Right renal cortex interstitium (tissue), 3 donors: ENCODE measurements at regions not wholly inside any gene's neighbourhood (a gene's known extent, or its start where the extent isn't known, plus 50 kb on each side); places are given as distances from the start of the nearest gene placed in this dataset.
"Not testable (repeated sequence)": the region's sequence is repeated elsewhere in the genome, so short reads cannot be mapped to it uniquely, and the experiment has no call there.

Source experiments
- DNase-seq, 3 donors: peaks; one replicate each; pipeline ENCODE4 v3.0.0-alpha.2; 2013; ENCODE audit warnings: low read depth in 3 of 3, low spot score in 2 of 3

GRCh38 chr2:155913356-155913755 is 419.2 kb downstream of the NR4A2 start:
- DNase-seq = no peak

- DNase-seq = no peak
These were observed 424.0 kb downstream of the NR4A2 start for GRCh38 chr2:155908567-155908966.

- DNase-seq = no peak
These were observed 425.3 kb downstream of the NR4A2 start for GRCh38 chr2:155907211-155907610.

GRCh38 chr2:155905657-155906056 is 426.9 kb downstream of the NR4A2 start:
- no peak for DNase-seq

GRCh38 chr2:155904720-155905119 is 427.8 kb downstream of the NR4A2 start:
- DNase-seq = no peak

GRCh38 chr2:155902635-155903034 is 429.9 kb downstream of the NR4A2 start:
- DNase-seq = no peak

- DNase-seq = no peak
These were observed 437.5 kb downstream of the NR4A2 start for GRCh38 chr2:155895016-155895415.

- not testable (repeated sequence) for DNase-seq
These were observed 452.1 kb downstream of the NR4A2 start for GRCh38 chr2:155880382-155880781.

GRCh38 chr2:155879900-155880299 is 452.6 kb downstream of the NR4A2 start:
- not testable (repeated sequence) for DNase-seq

GRCh38 chr2:155872396-155872795 is 460.1 kb downstream of the NR4A2 start:
- DNase-seq = no peak

- no peak for DNase-seq
These were observed 460.6 kb downstream of the NR4A2 start for GRCh38 chr2:155871940-155872339.

GRCh38 chr2:155867564-155867963 is 465.0 kb downstream of the NR4A2 start:
- DNase-seq = no peak

GRCh38 chr2:155866477-155866876 is 466.0 kb downstream of the NR4A2 start:
- DNase-seq = no peak

- no peak for DNase-seq
These were observed 480.4 kb downstream of the NR4A2 start for GRCh38 chr2:155852156-155852555.

- no peak for DNase-seq
These were observed 486.3 kb downstream of the NR4A2 start for GRCh38 chr2:155846259-155846658.

GRCh38 chr2:155844461-155844860 is 488.1 kb downstream of the NR4A2 start:
- no peak for DNase-seq

- no peak for DNase-seq
These were observed 490.4 kb downstream of the NR4A2 start for GRCh38 chr2:155842103-155842502.

GRCh38 chr2:155841442-155841841 is 491.1 kb downstream of the NR4A2 start:
- DNase-seq = no peak

GRCh38 chr2:155840661-155841060 is 491.9 kb downstream of the NR4A2 start:
- no peak for DNase-seq

GRCh38 chr2:155839991-155840390 is 492.5 kb downstream of the NR4A2 start:
- DNase-seq = no peak

GRCh38 chr2:155839436-155839835 is 493.1 kb downstream of the NR4A2 start:
- DNase-seq = no peak

- no peak for DNase-seq
These were observed 496.1 kb downstream of the NR4A2 start for GRCh38 chr2:155836439-155836838.

GRCh38 chr2:155830817-155831579 is 501.5 kb downstream of the NR4A2 start:
- no peak for DNase-seq
